ENCODE measurements at regions not wholly inside any gene's neighbourhood (a gene's known extent, or its start where the extent isn't known, plus 50 kb on each side); places are given as distances from the start of the nearest gene placed in this dataset.

DNA sequence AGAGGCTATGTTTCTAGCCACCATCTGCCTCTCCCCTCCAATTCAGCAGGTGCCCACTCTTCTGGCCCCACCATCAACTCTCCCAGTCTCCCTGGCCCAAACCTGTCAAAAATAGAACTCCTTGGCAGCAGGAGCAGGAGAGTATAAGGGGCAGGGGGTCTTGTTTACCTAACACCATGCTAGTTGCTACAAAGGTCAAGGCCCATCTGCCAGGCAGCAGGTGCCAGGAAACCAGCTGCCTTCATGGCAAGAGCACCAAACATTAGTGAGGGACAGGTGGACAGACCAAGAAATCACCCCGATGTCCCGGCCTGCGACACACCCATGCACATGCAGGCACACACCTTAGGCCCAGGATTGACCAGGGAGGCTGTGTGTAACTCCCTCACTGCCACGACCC is 387.9 kb downstream of the BUD13 start:
- TF ChIP-seq POLR2A (IDR thresholded peaks at IDR 0.05; ENCODE audit: low read length) (no peak), GATA1 (IDR thresholded peaks at IDR 0.05; ENCODE audit: low read depth, low read length) (no peak)

Measured in erythroblast (primary cell).